HCT116 (cell line): ENCODE measurements at regions not wholly inside any gene's neighbourhood (a gene's known extent, or its start where the extent isn't known, plus 50 kb on each side); places are given as distances from the start of the nearest gene placed in this dataset.

ENCODE experiments used
- ATAC-seq: fragments of 200-7000 bp; cut with Tn5 transposase; 2 replicates; pipeline ENCODE4 v1.9.1; 2020; ENCODE audit warnings: mild to moderate bottlenecking, moderate library complexity
- BruUV-seq: library from RNA; stranded (reverse); fragments of 400-500 nt; replicated peaks from 2 replicates; lab custom pipeline; 2021; lab: Mats Ljungman, UMichigan
- CTCF ChIA-PET: fragments of 300-600 bp; sonication (Branson Sonifier 250); formaldehyde crosslinking; loops from one replicate; lab custom pipeline; 2021; ENCODE audit warnings: antibody characterized with exemption; lab: Charles Lee
- POLR2A ChIA-PET: fragments of 300-600, 350-600 bp; sonication (Branson Sonifier 250); formaldehyde crosslinking; loops from one replicate; lab custom pipeline; 2021; ENCODE audit warnings: antibody characterized with exemption; lab: Charles Lee
- RAD21 ChIA-PET, 2 experiments: fragments of 300-600 bp; sonication (Branson Sonifier 250); formaldehyde crosslinking; loops; one replicate each; lab custom pipeline; 2023; ENCODE audit warnings: low total read pairs in 2 of 2; ENCODE audit not compliant: uncharacterized antibody in 2 of 2, unreplicated experiment in 2 of 2, low non-redundant PET in 1 of 2; lab: Charles Lee
- DNase-seq: peaks from one replicate; pipeline ENCODE4 v3.0.0-alpha.2; 2010; ENCODE audit warnings: low read depth, low spot score
- H2AFZ ChIP-seq: fragments of 200-600 bp; shearing (Covaris generic), sonication (generic); 2 replicates; pipeline ENCODE4 v1.6.1; 2017; ENCODE audit warnings: low read depth, mixed run types, mixed read lengths, antibody characterized with exemption, low read length; ENCODE audit not compliant: poor library complexity, severe bottlenecking
- H3K27ac ChIP-seq: 2 replicates; pipeline ENCODE4 v1.5.1; 2012; ENCODE audit warnings: low read depth, low read length
- H3K27me3 ChIP-seq: fragments of 200-600 bp; sonication (generic); 2 replicates; pipeline ENCODE4 v1.6.1; 2016; ENCODE audit warnings: mixed run types, low read length, mixed read lengths; ENCODE audit not compliant: insufficient read depth
- H3K36me3 ChIP-seq, 2 experiments: fragments of 200-500 bp in 1 of 2; fragments of 200-600 bp in 1 of 2; sonication (Bioruptor generic) in 1 of 2; sonication (generic) in 1 of 2; 2 replicates each; pipeline versions ENCODE4 v1.5.1 to v1.6.1; 2014 to 2016; ENCODE audit warnings: low read length in 2 of 2, inconsistent platforms in 1 of 2, mixed read lengths in 1 of 2, mixed run types in 1 of 2; ENCODE audit not compliant: insufficient read depth in 2 of 2, control insufficient read depth in 1 of 2
- H3K4me1 ChIP-seq, 2 experiments: fragments of 200-600 bp in 1 of 2; sonication (generic) in 1 of 2; 2 replicates each; pipeline versions ENCODE4 v1.5.1 to v1.6.1; 2012 to 2017; ENCODE audit warnings: low read length in 2 of 2, inconsistent platforms in 1 of 2, mild to moderate bottlenecking in 1 of 2, mixed read lengths in 1 of 2, mixed run types in 1 of 2, moderate library complexity in 1 of 2; ENCODE audit not compliant: insufficient read depth in 2 of 2, control insufficient read depth in 1 of 2
- H3K4me2 ChIP-seq: fragments of 200-600 bp; sonication (generic); 2 replicates; pipeline ENCODE4 v1.6.1; 2017; ENCODE audit warnings: mixed run types, low read length, mixed read lengths
- H3K4me3 ChIP-seq, 2 experiments: fragments of 200-600 bp in 1 of 2; sonication (generic) in 1 of 2; replicated peaks in 1 of 2; 2 replicates each; pipeline ENCODE4 v1.5.1; 2011 to 2016; ENCODE audit warnings: low read length in 2 of 2, control low read depth in 1 of 2, low read depth in 1 of 2, mild to moderate bottlenecking in 1 of 2, mixed read lengths in 1 of 2, mixed run types in 1 of 2
- H3K79me2 ChIP-seq: fragments of 200-600 bp; sonication (generic); 2 replicates; pipeline ENCODE4 v1.6.1; 2017; ENCODE audit warnings: mild to moderate bottlenecking, mixed run types, low read length, moderate library complexity, mixed read lengths; ENCODE audit not compliant: insufficient read depth
- H3K9ac ChIP-seq: fragments of 200-600 bp; sonication (generic); 2 replicates; pipeline ENCODE4 v1.6.1; 2016; ENCODE audit warnings: low read length, mixed read lengths
- H3K9me2 ChIP-seq: fragments of 200-600 bp; sonication (generic), shearing (Covaris generic); 2 replicates; pipeline ENCODE4 v1.6.1; 2017; ENCODE audit warnings: mixed run types, mild to moderate bottlenecking, moderate library complexity; ENCODE audit not compliant: insufficient read depth
- H3K9me3 ChIP-seq, 2 experiments: fragments of 200-500 bp in 1 of 2; fragments of 200-600 bp in 1 of 2; sonication (Bioruptor generic) in 1 of 2; sonication (generic) in 1 of 2; 2 replicates each; pipeline ENCODE4 v1.6.1; 2014 to 2017; ENCODE audit warnings: low read length in 2 of 2, mixed read lengths in 2 of 2, inconsistent platforms in 1 of 2, low read depth in 1 of 2, mild to moderate bottlenecking in 1 of 2, mixed run types in 1 of 2, moderate library complexity in 1 of 2; ENCODE audit not compliant: control insufficient read depth in 1 of 2, insufficient read depth in 1 of 2
- H4K20me1 ChIP-seq: fragments of 200-600 bp; sonication (generic), shearing (Covaris generic); 2 replicates; pipeline ENCODE4 v1.6.1; 2017; ENCODE audit warnings: mixed run types, mild to moderate bottlenecking, moderate library complexity; ENCODE audit not compliant: insufficient read depth
- ATF3 ChIP-seq: IDR thresholded peaks from 2 replicates; pipeline ENCODE4 v1.6.1; 2012
- CBX3 ChIP-seq: IDR thresholded peaks from 2 replicates; pipeline ENCODE4 v1.6.1; 2012; ENCODE audit warnings: low read depth
- CEBPB ChIP-seq: IDR thresholded peaks from 2 replicates; pipeline ENCODE4 v1.6.1; 2012; ENCODE audit warnings: low read depth
- CTCF ChIP-seq, 3 experiments: fragments of 200-600 bp in 1 of 3; sonication (generic) in 1 of 3; IDR thresholded peaks in 2 of 3; conservative IDR thresholded peaks in 1 of 3; 2 replicates each; pipeline ENCODE4 v1.5.1; 2012 to 2017; ENCODE audit warnings: low read depth in 2 of 3, low read length in 2 of 3, antibody characterized with exemption in 1 of 3, borderline replicate concordance in 1 of 3, control low read depth in 1 of 3, mild to moderate bottlenecking in 1 of 3, mixed read lengths in 1 of 3, mixed run types in 1 of 3, moderate library complexity in 1 of 3; ENCODE audit not compliant: insufficient read depth in 1 of 3
- ELF1 ChIP-seq: IDR thresholded peaks from 2 replicates; pipeline ENCODE4 v1.6.1; 2012; ENCODE audit warnings: low read depth, borderline replicate concordance
- FOSL1 ChIP-seq: IDR thresholded peaks from 2 replicates; pipeline ENCODE4 v1.6.1; 2012; ENCODE audit warnings: low read depth
- JUND ChIP-seq: IDR thresholded peaks from 2 replicates; pipeline ENCODE4 v1.6.1; 2012
- MAX ChIP-seq: IDR thresholded peaks from 2 replicates; pipeline ENCODE4 v1.6.1; 2012
- POLR2A ChIP-seq: IDR thresholded peaks from 2 replicates; pipeline ENCODE4 v1.7.0; 2011; ENCODE audit warnings: borderline replicate concordance; ENCODE audit not compliant: insufficient read depth, insufficient read length; ENCODE audit errors: extremely low read depth
- POLR2AphosphoS5 ChIP-seq: IDR thresholded peaks from 2 replicates; pipeline ENCODE4 v1.6.1; 2011; ENCODE audit warnings: mild to moderate bottlenecking, low read depth, low read length, moderate library complexity
- REST ChIP-seq: IDR thresholded peaks from 2 replicates; pipeline ENCODE4 v1.6.1; 2012; ENCODE audit warnings: low read depth
- SIN3A ChIP-seq: IDR thresholded peaks from 2 replicates; pipeline ENCODE4 v1.6.1; 2012; ENCODE audit warnings: low read depth
- SP1 ChIP-seq: IDR thresholded peaks from 2 replicates; pipeline ENCODE4 v1.6.1; 2012; ENCODE audit warnings: low read depth
- TCF7L2 ChIP-seq: IDR thresholded peaks from 2 replicates; pipeline ENCODE4 v1.7.0; 2011; ENCODE audit warnings: borderline replicate concordance, inconsistent platforms; ENCODE audit not compliant: insufficient read depth, insufficient read length; ENCODE audit errors: extremely low read depth
- YY1 ChIP-seq: IDR thresholded peaks from 2 replicates; pipeline ENCODE4 v1.6.1; 2011; ENCODE audit warnings: low read length, low read depth, moderate library complexity, mild to moderate bottlenecking; ENCODE audit not compliant: insufficient replicate concordance; ENCODE audit errors: extremely low read depth
- ZNF274 ChIP-seq: fragments of 200-500 bp; sonication (Bioruptor generic); IDR thresholded peaks from 2 replicates; pipeline ENCODE4 v1.6.1; 2014; ENCODE audit warnings: mild to moderate bottlenecking, low read depth, low read length, inconsistent platforms
- intact Hi-C: fragments of 100-400 bp; cut with micrococcal nuclease; formaldehyde crosslinking; loops from 2 replicates; pipeline ENCODE4 v1.10.0; 2022

- Histone ChIP-seq H3K79me2 (no peaks in the 10 kb centered on the region), H3K9me3 (no peaks in the 10 kb centered on the region), H4K20me1 (no peaks in the 10 kb centered on the region), H3K9ac (no peak overlapping the region), H3K4me2 (no peak overlapping the region), H3K4me1 (no peaks in the 10 kb centered on the region), H3K9me2 (no peaks in the 10 kb centered on the region), H3K36me3 (no peaks in the 10 kb centered on the region), H3K27me3 (no peaks in the 10 kb centered on the region; the same call in 1 of the 2 replicates), H3K27ac (no peak overlapping the region), H2AFZ (no peak overlapping the region), H3K4me3 (no peak overlapping the region)
- BruUV-seq, result no TSS peak
- ATAC-seq, result no peak
- ChIA-PET RAD21 (no interaction called here), POLR2A (no interaction called here), CTCF (no interaction called here)
- intact Hi-C loops, result no loop called here
- DNase-seq, result no peak
- TF ChIP-seq SIN3A (no peak), POLR2A (no peak), CEBPB (no peak), ZNF274 (no peak), ELF1 (no peak), JUND (no peak), REST (no peak), FOSL1 (no peak), YY1 (no peak), CTCF (IDR thresholded peaks at IDR 0.05 in 2 of 3, conservative IDR thresholded peaks at IDR 0.05 in 1 of 3; ENCODE audit: borderline replicate concordance in 1 of 3, insufficient read depth in 1 of 3, low read depth in 2 of 3, low read length in 2 of 3) (no peak), CBX3 (no peak), TCF7L2 (no peak), POLR2AphosphoS5 (no peak), SP1 (no peak), ATF3 (no peak), MAX (no peak)
Observed at GRCh38 chr4:24701683-24702082, 93.7 kb upstream of the SOD3 start.
